ENCODE measurements at regions not wholly inside any gene's neighbourhood (a gene's known extent, or its start where the extent isn't known, plus 50 kb on each side); places are given as distances from the start of the nearest gene placed in this dataset.

DNA sequence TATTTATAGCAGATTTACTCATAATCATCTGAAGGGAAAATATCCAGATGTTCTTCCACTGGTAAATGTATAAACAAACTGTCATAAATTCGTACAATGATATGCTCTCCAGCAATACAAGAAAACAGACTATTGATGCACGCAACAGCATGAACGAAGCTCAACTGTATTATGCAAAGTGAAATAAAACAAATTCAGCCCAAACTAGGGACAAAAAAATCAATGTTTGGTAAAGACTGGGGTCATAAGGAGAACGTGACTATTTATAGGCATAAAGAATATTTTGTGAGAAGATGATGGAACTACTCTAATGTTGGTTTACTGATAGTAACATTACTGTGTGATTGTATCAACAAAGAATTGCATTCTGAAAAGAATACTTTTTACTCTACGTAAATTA, 1276.7 kb upstream of the DDX18 start:
- TF ChIP-seq, protein P1, sequence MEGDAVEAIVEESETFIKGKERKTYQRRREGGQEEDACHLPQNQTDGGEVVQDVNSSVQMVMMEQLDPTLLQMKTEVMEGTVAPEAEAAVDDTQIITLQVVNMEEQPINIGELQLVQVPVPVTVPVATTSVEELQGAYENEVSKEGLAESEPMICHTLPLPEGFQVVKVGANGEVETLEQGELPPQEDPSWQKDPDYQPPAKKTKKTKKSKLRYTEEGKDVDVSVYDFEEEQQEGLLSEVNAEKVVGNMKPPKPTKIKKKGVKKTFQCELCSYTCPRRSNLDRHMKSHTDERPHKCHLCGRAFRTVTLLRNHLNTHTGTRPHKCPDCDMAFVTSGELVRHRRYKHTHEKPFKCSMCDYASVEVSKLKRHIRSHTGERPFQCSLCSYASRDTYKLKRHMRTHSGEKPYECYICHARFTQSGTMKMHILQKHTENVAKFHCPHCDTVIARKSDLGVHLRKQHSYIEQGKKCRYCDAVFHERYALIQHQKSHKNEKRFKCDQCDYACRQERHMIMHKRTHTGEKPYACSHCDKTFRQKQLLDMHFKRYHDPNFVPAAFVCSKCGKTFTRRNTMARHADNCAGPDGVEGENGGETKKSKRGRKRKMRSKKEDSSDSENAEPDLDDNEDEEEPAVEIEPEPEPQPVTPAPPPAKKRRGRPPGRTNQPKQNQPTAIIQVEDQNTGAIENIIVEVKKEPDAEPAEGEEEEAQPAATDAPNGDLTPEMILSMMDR (IDR thresholded peaks at IDR 0.05): no peak
- no peak for TF ChIP-seq POLR2A (IDR thresholded peaks at IDR 0.05)
